ENCODE measurements at regions not wholly inside any gene's neighbourhood (a gene's known extent, or its start where the extent isn't known, plus 50 kb on each side); places are given as distances from the start of the nearest gene placed in this dataset.

GRCh38 chr18:22283397-22283796 is 114.0 kb downstream of the GATA6 start:
- H3K9ac ChIP-seq, result 0 out of 2 replicates have a peak overlapping the region, but pooled peaks have one; percentile 21
- DNase-seq, result peak; percentile 60
- no peak overlapping the region for H3K4me2 ChIP-seq (ENCODE audit: unreplicated experiment)

GRCh38 chr18:22283116-22283395 is 113.7 kb downstream of the GATA6 start:
- Histone ChIP-seq H3K79me2 (ENCODE audit: insufficient read depth) (no peaks in the 10 kb centered on the region), H3K9me2 (ENCODE audit: insufficient read depth) (no peaks in the 10 kb centered on the region), H3K4me2 (ENCODE audit: unreplicated experiment) (peak overlapping the region; percentile 33), H3K9ac (peak overlapping the region; percentile 21; the same call in 1 of the 2 replicates), H3K4me1 (ENCODE audit: insufficient read depth) (peaks cover 29% of the 10 kb centered on the region), H4K20me1 (ENCODE audit: insufficient read depth) (no peaks in the 10 kb centered on the region), H3K36me3 (ENCODE audit: low read depth) (no peaks in the 10 kb centered on the region), H3K9me3 (ENCODE audit: low read depth) (no peaks in the 10 kb centered on the region), H3K27ac (peak overlapping the region; percentile 50), H2AFZ (no peak overlapping the region), H3F3A (ENCODE audit: insufficient read depth) (peaks cover 17% of the 10 kb centered on the region), H3K27me3 (replicated peaks; ENCODE audit: insufficient read depth) (no peaks in the 10 kb centered on the region), H3K4me3 (no peak overlapping the region)
- in situ Hi-C loops (cut with MboI), result loop anchor here (10.0 kb wide), 1 partner anchor 58 kb away; no protein-coding TSS in a partner anchor
- TF ChIP-seq EZH2 (IDR thresholded peaks at IDR 0.05; ENCODE audit: insufficient read depth, poor library complexity, severe bottlenecking), result no peak
- TF ChIP-seq EZH2phosphoT487 (IDR thresholded peaks at IDR 0.05; ENCODE audit: insufficient read depth, low read depth), result no peak
- DNase-seq, result no peak

More at GRCh38 chr18:22283397-22283796, 114.0 kb downstream of the GATA6 start:
- 45 to 55% methylated on average over 3 of the region's 3 CpGs for WGBS, 2 experiments (ENCODE audit: low coverage in 1 of 2, low lambda C conversion rate in 2 of 2, missing lambda C conversion rate in 2 of 2)
- Histone ChIP-seq H3K27me3 (replicated peaks; ENCODE audit: insufficient read depth) (no peaks in the 10 kb centered on the region), H3K79me2 (ENCODE audit: insufficient read depth) (no peaks in the 10 kb centered on the region), H3K9me3 (ENCODE audit: low read depth) (no peaks in the 10 kb centered on the region), H3K4me3 (no peak overlapping the region), H3K4me1 (ENCODE audit: insufficient read depth) (peaks cover 29% of the 10 kb centered on the region), H3F3A (ENCODE audit: insufficient read depth) (peaks cover 17% of the 10 kb centered on the region), H3K27ac (peak overlapping the region; percentile 50), H3K9me2 (ENCODE audit: insufficient read depth) (no peaks in the 10 kb centered on the region), H3K36me3 (ENCODE audit: low read depth) (no peaks in the 10 kb centered on the region), H4K20me1 (ENCODE audit: insufficient read depth) (no peaks in the 10 kb centered on the region), H2AFZ (no peak overlapping the region)
- TF ChIP-seq EZH2 (IDR thresholded peaks at IDR 0.05; ENCODE audit: insufficient read depth, poor library complexity, severe bottlenecking), result no peak
- in situ Hi-C loops (cut with MboI), result loop anchor here (10.0 kb wide), 1 partner anchor 59 kb away; no protein-coding TSS in a partner anchor

- no peaks in the 10 kb centered on the region for H3K27me3 ChIP-seq (replicated peaks; ENCODE audit: insufficient read depth)
- H3K9me3 ChIP-seq (ENCODE audit: low read depth), result no peaks in the 10 kb centered on the region
- peaks cover 17% of the 10 kb centered on the region for H3F3A ChIP-seq (ENCODE audit: insufficient read depth)
- H2AFZ ChIP-seq, result no peak overlapping the region
- no peak for TF ChIP-seq EZH2phosphoT487 (IDR thresholded peaks at IDR 0.05; ENCODE audit: insufficient read depth, low read depth)
- no peak for TF ChIP-seq EZH2 (IDR thresholded peaks at IDR 0.05; ENCODE audit: insufficient read depth, poor library complexity, severe bottlenecking)
- H3K4me2 ChIP-seq (ENCODE audit: unreplicated experiment), result peak overlapping the region; percentile 33
- peaks cover 29% of the 10 kb centered on the region for H3K4me1 ChIP-seq (ENCODE audit: insufficient read depth)
- peak overlapping the region; percentile 21; the same call in 1 of the 2 replicates for H3K9ac ChIP-seq
- no peak overlapping the region for H3K4me3 ChIP-seq
- WGBS, 2 experiments (ENCODE audit: low coverage in 1 of 2, low lambda C conversion rate in 2 of 2, missing lambda C conversion rate in 2 of 2), result 65 to 69% methylated on average over 8 of the region's 8 CpGs
- H3K36me3 ChIP-seq (ENCODE audit: low read depth), result no peaks in the 10 kb centered on the region
- no peaks in the 10 kb centered on the region for H3K9me2 ChIP-seq (ENCODE audit: insufficient read depth)
- no peaks in the 10 kb centered on the region for H3K79me2 ChIP-seq (ENCODE audit: insufficient read depth)
- peak; percentile 69 for DNase-seq
- no peaks in the 10 kb centered on the region for H4K20me1 ChIP-seq (ENCODE audit: insufficient read depth)
- in situ Hi-C loops (cut with MboI), result loop anchor here (10.0 kb wide), 1 partner anchor 58 kb away; no protein-coding TSS in a partner anchor
- H3K27ac ChIP-seq, result peak overlapping the region; percentile 50
Measured at GRCh38 chr18:22282311-22283115, 113.1 kb downstream of the GATA6 start.

- Histone ChIP-seq H3K9ac (no peak overlapping the region), H2AFZ (no peak overlapping the region), H4K20me1 (ENCODE audit: insufficient read depth) (no peaks in the 10 kb centered on the region), H3F3A (ENCODE audit: insufficient read depth) (peaks cover 6% of the 10 kb centered on the region; the same call in 1 of the 2 replicates), H3K36me3 (ENCODE audit: low read depth) (no peaks in the 10 kb centered on the region), H3K4me3 (no peak overlapping the region), H3K4me2 (ENCODE audit: unreplicated experiment) (no peak overlapping the region), H3K27ac (no peak overlapping the region), H3K27me3 (replicated peaks; ENCODE audit: insufficient read depth) (no peaks in the 10 kb centered on the region), H3K79me2 (ENCODE audit: insufficient read depth) (no peaks in the 10 kb centered on the region), H3K4me1 (ENCODE audit: insufficient read depth) (peaks cover 13% of the 10 kb centered on the region), H3K9me3 (ENCODE audit: low read depth) (no peaks in the 10 kb centered on the region), H3K9me2 (ENCODE audit: insufficient read depth) (no peaks in the 10 kb centered on the region)
- WGBS, 2 experiments (ENCODE audit: low coverage in 1 of 2, low lambda C conversion rate in 2 of 2, missing lambda C conversion rate in 2 of 2), result 72 to 100% methylated on average over 1 of the region's 1 CpG
- no peak for TF ChIP-seq EZH2phosphoT487 (IDR thresholded peaks at IDR 0.05; ENCODE audit: insufficient read depth, low read depth)
- TF ChIP-seq EZH2 (IDR thresholded peaks at IDR 0.05; ENCODE audit: insufficient read depth, poor library complexity, severe bottlenecking), result no peak
- peak; percentile 7 for DNase-seq
- in situ Hi-C loops (cut with MboI), result loop anchor here (10.0 kb wide), 1 partner anchor 56 kb away; no protein-coding TSS in a partner anchor
Measured at GRCh38 chr18:22280453-22280750, 111.0 kb downstream of the GATA6 start.
